GM12878 (cell line): ENCODE measurements at regions not wholly inside any gene's neighbourhood (a gene's known extent, or its start where the extent isn't known, plus 50 kb on each side); places are given as distances from the start of the nearest gene placed in this dataset.

ENCODE experiments used
- ATAC-seq: fragments of 200-7000 bp; cut with Tn5 transposase; 3 replicates; pipeline ENCODE4 v1.9.1; 2020; ENCODE audit warnings: mild to moderate bottlenecking, moderate library complexity
- BruUV-seq: library from RNA; stranded (reverse); fragments of 400-500 nt; replicated peaks from 2 replicates; lab custom pipeline; 2021; lab: Mats Ljungman, UMichigan
- CTCF ChIA-PET: fragments of 300-600 bp; sonication (Branson Sonifier 250); formaldehyde crosslinking; extraction: SDS; loops from one replicate; lab custom pipeline; 2021; ENCODE audit warnings: inconsistent platforms; lab: Yijun Ruan, JAX
- POLR2A ChIA-PET: fragments of 350-600 bp; formaldehyde crosslinking; extraction: SDS; loops from one replicate; lab custom pipeline; 2021; ENCODE audit warnings: inconsistent platforms; lab: Charles Lee
- RAD21 ChIA-PET: fragments of 300-600 bp; sonication (Branson Sonifier 250); formaldehyde crosslinking; loops from one replicate; lab custom pipeline; 2023; ENCODE audit warnings: antibody characterized with exemption; ENCODE audit not compliant: unreplicated experiment; lab: Charles Lee
- SMC1A ChIA-PET: fragments of 300-600 bp; sonication (Branson Sonifier 250); formaldehyde crosslinking; loops from one replicate; lab custom pipeline; 2023; ENCODE audit not compliant: unreplicated experiment, uncharacterized antibody; lab: Charles Lee
- DNase-seq: peaks from one replicate; pipeline ENCODE4 v3.0.0-alpha.2; 2011; ENCODE audit warnings: low read depth, low spot score
- FAIRE-seq: peaks from 3 replicates; lab custom pipeline; 2011; peaks lifted over from hg19 to GRCh38; lab: Jason Lieb, UNC
- H2AFZ ChIP-seq: 2 replicates; pipeline ENCODE4 v1.6.0; 2011; ENCODE audit warnings: low read depth, low read length, control low read depth; ENCODE audit not compliant: control insufficient read depth
- H3K27ac ChIP-seq: 2 replicates; pipeline ENCODE4 v1.5.1; 2011; ENCODE audit warnings: control low read depth; ENCODE audit not compliant: control insufficient read depth, insufficient read depth
- H3K27me3 ChIP-seq, 2 experiments: replicated peaks in 1 of 2; 2 replicates each; pipeline versions ENCODE4 v1.6.0 to v1.6.1; 2011; ENCODE audit warnings: low read length in 1 of 2; ENCODE audit not compliant: control insufficient read depth in 2 of 2, insufficient read depth in 2 of 2
- H3K36me3 ChIP-seq, 2 experiments: 2 replicates each; pipeline ENCODE4 v1.5.1; 2011; ENCODE audit warnings: low read length in 1 of 2; ENCODE audit not compliant: control insufficient read depth in 2 of 2, insufficient read depth in 2 of 2
- H3K4me1 ChIP-seq: 2 replicates; pipeline ENCODE4 v1.6.1; 2011; ENCODE audit warnings: mild to moderate bottlenecking, low read length, moderate library complexity, mixed read lengths; ENCODE audit not compliant: control insufficient read depth, insufficient read depth
- H3K4me2 ChIP-seq: 2 replicates; pipeline ENCODE4 v1.6.0; 2011; ENCODE audit warnings: control low read depth; ENCODE audit not compliant: control insufficient read depth, insufficient read depth
- H3K4me3 ChIP-seq: fragments of 200-600 bp; sonication (generic); 2 replicates; pipeline ENCODE4 v1.5.1; 2016
- H3K79me2 ChIP-seq: 2 replicates; pipeline ENCODE4 v1.6.0; 2011; ENCODE audit warnings: low read length; ENCODE audit not compliant: control insufficient read depth, insufficient read depth
- H3K9ac ChIP-seq: 2 replicates; pipeline ENCODE4 v1.8.0; 2011; ENCODE audit warnings: low read length, control low read depth, mixed read lengths; ENCODE audit not compliant: control insufficient read depth, insufficient read depth
- H3K9me3 ChIP-seq: replicated peaks from 3 replicates; pipeline ENCODE4 v1.5.1; 2011; ENCODE audit warnings: mild to moderate bottlenecking, low read length; ENCODE audit not compliant: control insufficient read depth, insufficient read depth
- H4K20me1 ChIP-seq: 2 replicates; pipeline ENCODE4 v1.6.0; 2011; ENCODE audit not compliant: control insufficient read depth, insufficient read depth
- BCL11A ChIP-seq: IDR thresholded peaks from 2 replicates; pipeline ENCODE4 v1.6.1; 2011; ENCODE audit warnings: low read depth, low read length
- EED ChIP-seq: sonication (generic); IDR thresholded peaks from 2 replicates; pipeline ENCODE4 v1.6.1; 2016; ENCODE audit warnings: antibody characterized with exemption, low read depth
- RELA ChIP-seq: fragments of 450-650 bp; IDR thresholded peaks from 2 replicates; pipeline ENCODE4 v1.8.0; 2014; ENCODE audit warnings: borderline replicate concordance; ENCODE audit not compliant: partially characterized antibody
- SREBF1 ChIP-seq: IDR thresholded peaks from 2 replicates; pipeline ENCODE4 v1.6.1; 2012; ENCODE audit warnings: mild to moderate bottlenecking, low read length
- YY1 ChIP-seq: IDR thresholded peaks from 2 replicates; pipeline ENCODE4 v1.6.1; 2011; ENCODE audit warnings: low read depth, mild to moderate bottlenecking, low read length
- in situ Hi-C: fragments of 300-500 bp; cut with MboI; formaldehyde crosslinking; loops from 9 replicates; pipeline ENCODE4 v1.14.3; 2018; ENCODE audit warnings: mixed read lengths
- intact Hi-C: fragments of 100-400 bp; cut with micrococcal nuclease; formaldehyde crosslinking; loops from one replicate; pipeline ENCODE4 v1.14.2; 2022; ENCODE audit not compliant: unreplicated experiment
- TF ChIP-seq, protein P1 (sequence below): IDR thresholded peaks from 2 replicates; pipeline ENCODE4 v1.6.1; 2011; ENCODE audit warnings: low read depth, low read length, improper control_type of control experiment, borderline replicate concordance
- TF ChIP-seq, protein P2 (sequence below): fragments of 450-650 bp; IDR thresholded peaks from 2 replicates; pipeline ENCODE4 v1.6.1; 2017; ENCODE audit warnings: mild to moderate bottlenecking, moderate library complexity

GRCh38 chr14:61192989-61193388 is 88.1 kb downstream of the TMEM30B start:
- no peak for ATAC-seq
- ChIA-PET SMC1A (no interaction called here), RAD21 (no interaction called here), POLR2A (no interaction called here), CTCF (no interaction called here)
- no peak overlapping the region for H2AFZ ChIP-seq
- no peak overlapping the region for H3K4me2 ChIP-seq
- no peaks in the 10 kb centered on the region for H4K20me1 ChIP-seq
- no peaks in the 10 kb centered on the region for H3K4me1 ChIP-seq
- no TSS peak for BruUV-seq
- H3K4me3 ChIP-seq: no peak overlapping the region
- no peaks in the 10 kb centered on the region for H3K9me3 ChIP-seq
- intact Hi-C loops (loop anchor here (10.0 kb wide), 1 partner anchor 168 kb away; no protein-coding TSS in a partner anchor), in situ Hi-C loops (no loop called here)
- H3K27me3 ChIP-seq: peaks cover 0 to 3% of the 10 kb centered on the region in 2 experiments; a peak in 3 of 4 replicates
- no peak for FAIRE-seq
- H3K9ac ChIP-seq: no peak overlapping the region
- no peak for DNase-seq
- no peak overlapping the region for H3K27ac ChIP-seq
- no peaks in the 10 kb centered on the region for H3K36me3 ChIP-seq
- no peaks in the 10 kb centered on the region for H3K79me2 ChIP-seq
- TF ChIP-seq BCL11A (no peak), SREBF1 (no peak), YY1 (no peak), RELA (no peak), EED (no peak)
- TF ChIP-seq, protein P1, sequence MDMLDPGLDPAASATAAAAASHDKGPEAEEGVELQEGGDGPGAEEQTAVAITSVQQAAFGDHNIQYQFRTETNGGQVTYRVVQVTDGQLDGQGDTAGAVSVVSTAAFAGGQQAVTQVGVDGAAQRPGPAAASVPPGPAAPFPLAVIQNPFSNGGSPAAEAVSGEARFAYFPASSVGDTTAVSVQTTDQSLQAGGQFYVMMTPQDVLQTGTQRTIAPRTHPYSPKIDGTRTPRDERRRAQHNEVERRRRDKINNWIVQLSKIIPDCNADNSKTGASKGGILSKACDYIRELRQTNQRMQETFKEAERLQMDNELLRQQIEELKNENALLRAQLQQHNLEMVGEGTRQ: no peak
- TF ChIP-seq, protein P2, sequence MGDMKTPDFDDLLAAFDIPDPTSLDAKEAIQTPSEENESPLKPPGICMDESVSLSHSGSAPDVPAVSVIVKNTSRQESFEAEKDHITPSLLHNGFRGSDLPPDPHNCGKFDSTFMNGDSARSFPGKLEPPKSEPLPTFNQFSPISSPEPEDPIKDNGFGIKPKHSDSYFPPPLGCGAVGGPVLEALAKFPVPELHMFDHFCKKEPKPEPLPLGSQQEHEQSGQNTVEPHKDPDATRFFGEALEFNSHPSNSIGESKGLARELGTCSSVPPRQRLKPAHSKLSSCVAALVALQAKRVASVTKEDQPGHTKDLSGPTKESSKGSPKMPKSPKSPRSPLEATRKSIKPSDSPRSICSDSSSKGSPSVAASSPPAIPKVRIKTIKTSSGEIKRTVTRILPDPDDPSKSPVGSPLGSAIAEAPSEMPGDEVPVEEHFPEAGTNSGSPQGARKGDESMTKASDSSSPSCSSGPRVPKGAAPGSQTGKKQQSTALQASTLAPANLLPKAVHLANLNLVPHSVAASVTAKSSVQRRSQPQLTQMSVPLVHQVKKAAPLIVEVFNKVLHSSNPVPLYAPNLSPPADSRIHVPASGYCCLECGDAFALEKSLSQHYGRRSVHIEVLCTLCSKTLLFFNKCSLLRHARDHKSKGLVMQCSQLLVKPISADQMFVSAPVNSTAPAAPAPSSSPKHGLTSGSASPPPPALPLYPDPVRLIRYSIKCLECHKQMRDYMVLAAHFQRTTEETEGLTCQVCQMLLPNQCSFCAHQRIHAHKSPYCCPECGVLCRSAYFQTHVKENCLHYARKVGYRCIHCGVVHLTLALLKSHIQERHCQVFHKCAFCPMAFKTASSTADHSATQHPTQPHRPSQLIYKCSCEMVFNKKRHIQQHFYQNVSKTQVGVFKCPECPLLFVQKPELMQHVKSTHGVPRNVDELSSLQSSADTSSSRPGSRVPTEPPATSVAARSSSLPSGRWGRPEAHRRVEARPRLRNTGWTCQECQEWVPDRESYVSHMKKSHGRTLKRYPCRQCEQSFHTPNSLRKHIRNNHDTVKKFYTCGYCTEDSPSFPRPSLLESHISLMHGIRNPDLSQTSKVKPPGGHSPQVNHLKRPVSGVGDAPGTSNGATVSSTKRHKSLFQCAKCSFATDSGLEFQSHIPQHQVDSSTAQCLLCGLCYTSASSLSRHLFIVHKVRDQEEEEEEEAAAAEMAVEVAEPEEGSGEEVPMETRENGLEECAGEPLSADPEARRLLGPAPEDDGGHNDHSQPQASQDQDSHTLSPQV: no peak
